PC-9 (cell line): ENCODE measurements at regions not wholly inside any gene's neighbourhood (a gene's known extent, or its start where the extent isn't known, plus 50 kb on each side); places are given as distances from the start of the nearest gene placed in this dataset.
A peak's percentile ranks its signal among the peaks of the same experiment; 100 is the strongest.
"Not testable (repeated sequence)": the region's sequence is repeated elsewhere in the genome, so short reads cannot be mapped to it uniquely, and the experiment has no call there.

Source experiments
- BruUV-seq: library from RNA; stranded (reverse); fragments of 400-500 nt; replicated peaks from 2 replicates; lab custom pipeline; 2021; lab: Mats Ljungman, UMichigan
- CTCF ChIA-PET: fragments of 300-600 bp; sonication (Branson Sonifier 250); formaldehyde crosslinking; loops from one replicate; lab custom pipeline; 2022; ENCODE audit warnings: antibody characterized with exemption; lab: Charles Lee
- POLR2A ChIA-PET: fragments of 300-600 bp; sonication (Branson Sonifier 250); formaldehyde crosslinking; loops from one replicate; lab custom pipeline; 2022; ENCODE audit warnings: antibody characterized with exemption; ENCODE audit not compliant: unreplicated experiment; lab: Charles Lee
- DNase-seq, 2 experiments: peaks; one replicate each; pipeline versions ENCODE4 v3.0.0 to v3.0.0-alpha.2; 2015 to 2022; ENCODE audit warnings: mixed read lengths in 1 of 2
- H2AFZ ChIP-seq: fragments of 200-600 bp; sonication (generic); 2 replicates; pipeline ENCODE4 v1.8.1; 2017; ENCODE audit warnings: antibody characterized with exemption
- H3F3A ChIP-seq: fragments of 200-600 bp; sonication (generic); 2 replicates; pipeline ENCODE4 v1.8.1; 2017; ENCODE audit warnings: antibody characterized with exemption, mild to moderate bottlenecking, low read depth; ENCODE audit not compliant: insufficient read depth
- H3K27ac ChIP-seq: fragments of 200-600 bp; sonication (generic); 2 replicates; pipeline ENCODE4 v1.6.1; 2016; ENCODE audit warnings: mixed run types
- H3K27me3 ChIP-seq: fragments of 200-600 bp; sonication (generic); 2 replicates; pipeline ENCODE4 v1.6.1; 2016; ENCODE audit warnings: low read depth, mixed run types; ENCODE audit not compliant: insufficient read depth
- H3K36me3 ChIP-seq: fragments of 200-600 bp; sonication (generic); 2 replicates; pipeline ENCODE4 v1.6.1; 2016; ENCODE audit warnings: low read depth, mixed run types
- H3K4me1 ChIP-seq: fragments of 200-600 bp; sonication (generic); replicated peaks from 2 replicates; pipeline ENCODE4 v1.6.1; 2016; ENCODE audit warnings: mixed run types; ENCODE audit not compliant: insufficient read depth
- H3K4me2 ChIP-seq: fragments of 200-600 bp; sonication (generic); 2 replicates; pipeline ENCODE4 v1.6.1; 2017; ENCODE audit warnings: mixed run types
- H3K4me3 ChIP-seq: fragments of 200-600 bp; sonication (generic); 2 replicates; pipeline ENCODE4 v1.6.1; 2016; ENCODE audit warnings: mixed run types
- H3K79me2 ChIP-seq: fragments of 200-600 bp; sonication (generic); 2 replicates; pipeline ENCODE4 v1.6.1; 2017; ENCODE audit warnings: low read depth, mixed run types
- H3K9me2 ChIP-seq: fragments of 200-600 bp; sonication (generic); 2 replicates; pipeline ENCODE4 v1.8.1; 2017; ENCODE audit warnings: mild to moderate bottlenecking; ENCODE audit not compliant: insufficient read depth
- H3K9me3 ChIP-seq: fragments of 200-600 bp; sonication (generic); 2 replicates; pipeline ENCODE4 v1.8.1; 2016; ENCODE audit warnings: low read depth; ENCODE audit not compliant: insufficient read depth
- H4K20me1 ChIP-seq: fragments of 200-600 bp; sonication (generic); 2 replicates; pipeline ENCODE4 v1.8.1; 2017; ENCODE audit not compliant: insufficient read depth
- EZH2 ChIP-seq: fragments of 200-600 bp; sonication (generic); IDR thresholded peaks from 2 replicates; pipeline ENCODE4 v1.8.0; 2017; ENCODE audit warnings: antibody characterized with exemption, low read depth
- intact Hi-C: fragments of 100-400 bp; cut with micrococcal nuclease; formaldehyde crosslinking; loops from one replicate; pipeline ENCODE4 v1.10.0; 2022; ENCODE audit not compliant: unreplicated experiment
- TF ChIP-seq, protein P1 (sequence below): fragments of 200-600 bp; sonication (generic); conservative IDR thresholded peaks from 2 replicates; pipeline ENCODE4 v1.6.1; 2017; ENCODE audit warnings: mixed run types, antibody characterized with exemption, mild to moderate bottlenecking, moderate library complexity

DNA sequence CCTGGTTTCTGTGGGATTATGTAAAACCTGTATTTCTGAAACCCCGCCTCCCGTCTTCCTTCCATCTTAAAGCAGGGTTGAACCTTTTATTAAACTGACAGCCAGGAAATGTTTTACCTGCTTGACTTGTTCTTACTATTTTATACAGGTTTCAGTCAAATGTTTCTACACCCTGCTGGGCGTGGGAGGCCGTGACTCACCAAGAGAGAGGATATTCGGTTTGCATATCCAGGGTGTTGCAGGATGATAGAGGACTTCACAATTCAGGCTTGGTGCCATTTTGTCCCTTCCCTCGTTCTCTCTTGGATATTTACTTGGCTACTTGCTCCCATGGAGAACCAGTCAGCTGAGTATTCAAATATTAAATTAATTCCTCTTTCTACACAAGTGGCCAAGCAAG, 69.7 kb downstream of the ARF6 start:
- intact Hi-C loops: loop anchor here (1.0 to 5.0 kb wide), 6 partner anchors 10 to 100 kb away; no protein-coding TSS in a partner anchor
- Histone ChIP-seq H3K27me3 (no peaks in the 10 kb centered on the region), H4K20me1 (no peaks in the 10 kb centered on the region), H3K9me2 (no peaks in the 10 kb centered on the region), H3F3A (peaks cover 40% of the 10 kb centered on the region), H3K9me3 (peaks cover 12% of the 10 kb centered on the region; the same call in 1 of the 2 replicates), H3K4me3 (no peak overlapping the region; the same call in 1 of the 2 replicates), H3K4me1 (peaks cover 63% of the 10 kb centered on the region), H3K79me2 (no peaks in the 10 kb centered on the region), H2AFZ (no peak overlapping the region), H3K4me2 (peak overlapping the region; percentile 65), H3K36me3 (no peaks in the 10 kb centered on the region), H3K27ac (peak overlapping the region; percentile 88)
- BruUV-seq: no TSS peak
- TF ChIP-seq, protein P1, sequence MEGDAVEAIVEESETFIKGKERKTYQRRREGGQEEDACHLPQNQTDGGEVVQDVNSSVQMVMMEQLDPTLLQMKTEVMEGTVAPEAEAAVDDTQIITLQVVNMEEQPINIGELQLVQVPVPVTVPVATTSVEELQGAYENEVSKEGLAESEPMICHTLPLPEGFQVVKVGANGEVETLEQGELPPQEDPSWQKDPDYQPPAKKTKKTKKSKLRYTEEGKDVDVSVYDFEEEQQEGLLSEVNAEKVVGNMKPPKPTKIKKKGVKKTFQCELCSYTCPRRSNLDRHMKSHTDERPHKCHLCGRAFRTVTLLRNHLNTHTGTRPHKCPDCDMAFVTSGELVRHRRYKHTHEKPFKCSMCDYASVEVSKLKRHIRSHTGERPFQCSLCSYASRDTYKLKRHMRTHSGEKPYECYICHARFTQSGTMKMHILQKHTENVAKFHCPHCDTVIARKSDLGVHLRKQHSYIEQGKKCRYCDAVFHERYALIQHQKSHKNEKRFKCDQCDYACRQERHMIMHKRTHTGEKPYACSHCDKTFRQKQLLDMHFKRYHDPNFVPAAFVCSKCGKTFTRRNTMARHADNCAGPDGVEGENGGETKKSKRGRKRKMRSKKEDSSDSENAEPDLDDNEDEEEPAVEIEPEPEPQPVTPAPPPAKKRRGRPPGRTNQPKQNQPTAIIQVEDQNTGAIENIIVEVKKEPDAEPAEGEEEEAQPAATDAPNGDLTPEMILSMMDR: no peak
- no peak for TF ChIP-seq EZH2
- CTCF ChIA-PET: interaction anchor here (0.9 kb wide), 1 partner anchor 13 kb away, joined by 3 read pairs; no protein-coding TSS in a partner anchor
- DNase-seq: peak; percentile 85 to 98
- POLR2A ChIA-PET: interaction anchor here (0.7 to 1.2 kb wide), 3 partner anchors 10 to 100 kb away, joined by 4 to 12 read pairs (median 5); no protein-coding TSS in a partner anchor

DNA sequence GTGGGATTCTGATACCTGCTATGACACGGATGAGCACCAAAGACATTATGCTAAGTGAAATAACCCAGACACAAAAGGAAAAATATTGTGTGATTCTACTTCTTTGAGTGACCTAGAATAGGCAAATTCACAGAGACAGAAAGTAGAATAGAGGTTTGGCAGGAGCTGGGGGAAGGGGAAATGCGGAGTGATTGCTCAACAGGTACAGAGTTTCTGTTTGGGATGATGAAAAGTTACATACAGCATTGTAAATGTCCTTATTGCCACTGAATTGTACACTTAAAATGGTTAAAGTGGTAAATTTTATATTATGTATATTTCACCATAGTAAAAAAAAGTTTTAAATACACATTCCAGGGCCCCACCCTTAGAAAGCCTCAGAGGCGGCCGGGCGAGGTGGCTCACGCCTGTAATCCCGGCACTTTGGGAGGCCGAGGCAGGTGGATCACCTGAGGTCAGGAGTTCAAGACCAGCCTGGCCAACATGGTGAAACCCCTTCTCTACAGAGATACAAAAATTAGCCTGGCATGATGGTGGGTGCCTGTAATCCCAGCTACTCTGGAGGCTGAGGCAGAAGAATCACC, 72.3 kb downstream of the ARF6 start:
- BruUV-seq, H3K9me2 ChIP-seq, H2AFZ ChIP-seq, H3K4me2 ChIP-seq, H3K27me3 ChIP-seq, intact Hi-C loops, POLR2A ChIA-PET, DNase-seq, H3K36me3 ChIP-seq, H3K27ac ChIP-seq, H4K20me1 ChIP-seq, H3K4me3 ChIP-seq, H3K79me2 ChIP-seq, CTCF ChIA-PET: not testable (repeated sequence)
- Histone ChIP-seq H3F3A (peaks cover 38% of the 10 kb centered on the region), H3K9me3 (peaks cover 12% of the 10 kb centered on the region; the same call in 1 of the 2 replicates), H3K4me1 (peaks cover 57% of the 10 kb centered on the region)

DNA sequence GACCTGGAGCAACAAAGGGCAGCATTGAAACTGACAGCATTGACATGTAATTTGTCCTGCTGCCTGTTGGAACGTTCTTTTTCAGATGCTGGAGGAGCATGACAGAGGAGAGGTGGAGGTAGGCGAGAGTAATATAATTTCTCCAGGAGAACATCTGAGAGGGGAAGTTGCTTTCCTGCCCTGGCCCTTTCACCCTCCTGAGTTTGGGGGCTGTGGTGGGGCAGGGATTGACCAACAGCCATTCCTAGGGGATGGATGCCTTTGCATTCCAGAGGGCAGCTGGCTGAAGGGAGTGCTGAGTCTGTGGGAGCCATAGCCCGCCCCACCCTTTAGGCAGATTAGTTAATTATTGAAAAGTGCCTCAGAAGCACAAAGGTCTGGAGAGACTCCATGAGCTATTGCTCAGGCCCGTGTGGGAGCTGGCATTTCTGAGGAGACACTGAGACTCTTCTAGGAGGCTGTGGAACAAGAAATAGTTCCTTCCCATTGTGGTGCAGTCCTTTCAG, 73.5 kb downstream of the ARF6 start:
- Histone ChIP-seq H3K4me1 (peaks cover 57% of the 10 kb centered on the region), H3K27ac (peak overlapping the region; percentile 54; the same call in 1 of the 2 replicates), H3F3A (peaks cover 40% of the 10 kb centered on the region), H2AFZ (0 out of 2 replicates have a peak overlapping the region, but pooled peaks have one; percentile 28), H3K4me3 (no peak overlapping the region), H3K79me2 (no peaks in the 10 kb centered on the region), H3K27me3 (no peaks in the 10 kb centered on the region), H4K20me1 (no peaks in the 10 kb centered on the region), H3K9me3 (peaks cover 12% of the 10 kb centered on the region; the same call in 1 of the 2 replicates), H3K4me2 (peak overlapping the region; percentile 27; the same call in 1 of the 2 replicates), H3K36me3 (no peaks in the 10 kb centered on the region), H3K9me2 (no peaks in the 10 kb centered on the region)
- ChIA-PET POLR2A (interaction anchor here (0.5 to 0.7 kb wide), 2 partner anchors 37 to 51 kb away, joined by 3 to 4 read pairs; no protein-coding TSS in a partner anchor), CTCF (no interaction called here)
- no TSS peak for BruUV-seq
- TF ChIP-seq, protein P1: no peak
- TF ChIP-seq EZH2: no peak
- intact Hi-C loops: no loop called here
- no peak for DNase-seq
